Natural killer cell treated with Interleukin-12 subunit alpha and Interleukin-12 subunit beta and Interleukin-15 and Interleukin-18, amount 100 ng/mL, for 72 hours (primary cell): ENCODE measurements at regions not wholly inside any gene's neighbourhood (a gene's known extent, or its start where the extent isn't known, plus 50 kb on each side); places are given as distances from the start of the nearest gene placed in this dataset.

Experiments
- ATAC-seq, 2 donors: fragments of 150-1000 bp; cut with Tn5 transposase in 1 of 2; sonication (Bioruptor Pico), chemical (Tn5 transposase) in 1 of 2; 2 replicates each; pipeline ENCODE4 v1.10.0; 2021
- DNase-seq: peaks from one replicate; pipeline ENCODE4 v3.0.0; 2022; ENCODE audit warnings: low spot score
- H3K27ac Mint-ChIP-seq, 2 donors: 1 replicate in 1 of 2; 2 replicates in 1 of 2; pipeline ENCODE4 v1.8.0; 2022; ENCODE audit warnings: mixed read lengths in 2 of 2, mild to moderate bottlenecking in 1 of 2, moderate library complexity in 1 of 2
- H3K27me3 Mint-ChIP-seq, 2 donors: 1 replicate in 1 of 2; 2 replicates in 1 of 2; pipeline ENCODE4 v1.8.0; 2022; ENCODE audit warnings: mixed read lengths in 2 of 2
- H3K36me3 Mint-ChIP-seq: one replicate; pipeline ENCODE4 v1.8.0; 2022; ENCODE audit warnings: mixed read lengths
- H3K4me1 Mint-ChIP-seq, 2 donors: 1 replicate in 1 of 2; 2 replicates in 1 of 2; pipeline ENCODE4 v1.8.0; 2022; ENCODE audit warnings: low read depth in 2 of 2, mixed read lengths in 2 of 2, mild to moderate bottlenecking in 1 of 2
- H3K4me3 Mint-ChIP-seq: one replicate; pipeline ENCODE4 v1.8.0; 2022; ENCODE audit warnings: mixed read lengths
- H3K9me3 Mint-ChIP-seq: 2 replicates; pipeline ENCODE4 v1.8.0; 2022; ENCODE audit warnings: mixed read lengths

DNA sequence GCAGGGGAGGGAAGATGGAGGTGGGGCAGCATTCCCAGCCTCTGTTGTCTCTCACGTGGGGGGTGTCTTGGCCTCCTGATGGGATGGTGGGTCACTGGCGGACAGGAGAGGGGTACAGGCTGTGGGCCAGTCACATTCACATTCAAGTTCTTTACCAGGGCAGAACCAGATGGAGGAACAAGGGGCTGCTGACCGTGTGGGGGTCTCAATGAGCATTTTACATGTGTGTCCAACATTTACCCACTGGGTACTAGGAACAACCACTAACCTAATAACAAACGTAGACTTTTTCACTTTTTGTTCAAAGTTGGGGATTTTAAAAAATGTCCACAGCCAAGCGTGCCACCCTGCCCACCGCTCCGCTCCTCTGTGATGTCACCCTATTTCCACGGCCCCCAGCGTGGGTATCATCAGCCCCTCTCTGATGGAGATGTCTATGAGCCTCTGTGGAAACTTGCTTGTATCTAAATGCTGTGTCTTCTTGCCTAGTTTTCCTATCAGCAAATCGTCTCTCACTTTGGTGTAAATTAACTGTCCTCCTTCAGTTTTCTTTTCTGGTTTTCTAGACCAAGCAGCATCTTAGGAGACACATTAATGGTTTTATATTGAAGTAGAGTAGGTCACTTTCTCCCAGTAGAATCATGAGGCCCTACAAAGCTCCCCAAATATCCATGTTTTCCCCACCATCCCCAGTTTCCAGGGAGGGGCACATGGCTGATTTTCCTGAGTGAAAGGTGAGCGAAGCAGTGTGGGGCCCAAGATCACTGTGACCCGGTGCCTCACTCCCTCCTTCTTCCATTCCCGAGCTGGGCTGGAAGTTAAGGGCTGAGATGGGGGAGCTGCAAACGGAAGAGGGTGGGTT is 936.7 kb downstream of the BRD1 start:
- no peaks in the 10 kb centered on the region for H3K4me1 Mint-ChIP-seq
- ATAC-seq = no peak

GRCh38 chr22:48889887-48890692 is 937.6 kb downstream of the BRD1 start:
- peak; percentile 20 for DNase-seq
- Mint-ChIP-seq H3K27ac (no peak overlapping the region), H3K27me3 (peaks cover 0 to 5% of the 10 kb centered on the region in 2 donors), H3K9me3 (no peaks in the 10 kb centered on the region), H3K4me1 (no peaks in the 10 kb centered on the region), H3K4me3 (no peak overlapping the region), H3K36me3 (no peaks in the 10 kb centered on the region)
- ATAC-seq = peak in 1 of 2 donors; percentile 14

More for the DNA sequence above, 936.7 kb downstream of the BRD1 start:
- Mint-ChIP-seq H3K27ac (no peak overlapping the region), H3K9me3 (no peaks in the 10 kb centered on the region), H3K27me3 (peaks cover 0 to 5% of the 10 kb centered on the region in 2 donors), H3K4me3 (no peak overlapping the region), H3K36me3 (no peaks in the 10 kb centered on the region)
- no peak for DNase-seq

DNA sequence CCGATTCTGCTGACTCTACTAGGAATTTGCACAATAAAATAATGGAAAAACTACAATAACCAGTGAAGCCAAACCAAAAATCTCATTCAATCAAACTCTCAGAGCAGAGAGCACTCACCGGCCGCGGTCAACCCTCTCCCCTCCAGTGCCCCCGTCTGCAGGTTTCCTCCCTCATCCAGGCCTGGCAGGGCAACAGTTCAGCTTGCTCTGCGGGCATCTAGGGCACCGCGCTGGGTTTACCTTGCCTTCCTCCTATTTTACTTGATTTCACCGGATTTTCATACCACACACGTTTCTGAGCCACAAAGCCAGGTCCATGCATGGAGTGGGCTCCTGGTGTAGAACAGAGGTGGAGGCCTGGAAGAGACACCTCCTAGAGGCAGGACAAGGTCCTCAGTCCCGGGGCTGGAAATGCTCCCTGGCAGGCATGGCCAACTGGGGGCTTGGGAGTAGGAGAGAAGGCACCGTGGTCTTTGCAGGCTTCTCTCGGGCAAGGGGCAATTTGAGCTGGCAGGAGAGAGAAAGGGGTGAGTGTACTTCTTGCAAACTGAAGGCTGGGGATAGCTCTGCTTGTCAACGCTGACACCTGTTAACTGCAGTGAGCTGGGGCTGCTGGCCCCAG is 938.4 kb downstream of the BRD1 start:
- H3K36me3 Mint-ChIP-seq = no peaks in the 10 kb centered on the region
- no peak overlapping the region for H3K27ac Mint-ChIP-seq
- H3K4me3 Mint-ChIP-seq = no peak overlapping the region
- DNase-seq (peak; percentile 22), ATAC-seq (no peak)
- H3K9me3 Mint-ChIP-seq = no peaks in the 10 kb centered on the region
- H3K4me1 Mint-ChIP-seq = no peaks in the 10 kb centered on the region
- peaks cover 0 to 5% of the 10 kb centered on the region in 2 donors for H3K27me3 Mint-ChIP-seq

DNA sequence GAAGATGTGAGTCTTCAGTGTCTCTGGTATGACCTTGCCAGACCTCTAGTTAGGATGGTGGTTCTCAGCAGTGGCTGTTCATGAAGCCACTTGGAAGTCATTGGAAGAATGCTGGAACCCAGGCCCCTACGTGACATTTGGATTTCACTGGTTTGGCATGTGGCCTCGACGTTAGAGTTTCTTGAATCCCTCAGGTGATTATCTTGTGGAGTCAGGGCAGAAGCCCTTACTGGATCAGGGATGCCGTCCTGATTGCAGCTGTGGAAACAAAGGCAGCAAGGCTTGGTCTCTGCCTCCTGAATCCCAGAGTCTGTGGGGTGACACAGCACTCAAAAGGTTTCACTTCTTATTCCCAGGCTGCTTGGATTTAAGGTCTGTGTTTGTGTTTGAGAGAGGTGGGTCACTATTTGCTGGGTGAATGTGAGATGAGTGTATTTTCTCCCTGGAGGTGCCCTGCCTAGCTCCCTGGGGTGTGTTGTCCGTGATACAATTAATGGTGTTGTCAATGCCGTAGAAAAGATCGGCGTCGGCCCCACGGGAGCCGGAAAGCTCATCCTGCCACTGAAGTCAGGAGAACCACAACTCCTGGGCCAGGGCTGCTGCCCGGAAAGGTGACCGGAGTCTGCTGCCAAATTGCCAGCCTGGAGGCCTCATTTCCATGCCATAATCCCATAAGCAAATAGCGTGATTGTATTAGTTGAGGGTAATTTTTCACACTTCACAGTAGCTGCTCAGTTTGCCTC is 939.0 kb downstream of the BRD1 start:
- ATAC-seq = no peak
- no peak overlapping the region for H3K27ac Mint-ChIP-seq
- H3K4me1 Mint-ChIP-seq = no peaks in the 10 kb centered on the region
- no peaks in the 10 kb centered on the region for H3K36me3 Mint-ChIP-seq
- H3K27me3 Mint-ChIP-seq = peaks cover 0 to 5% of the 10 kb centered on the region in 2 donors
- DNase-seq = peak; percentile 35
- no peak overlapping the region for H3K4me3 Mint-ChIP-seq
- no peaks in the 10 kb centered on the region for H3K9me3 Mint-ChIP-seq

DNA sequence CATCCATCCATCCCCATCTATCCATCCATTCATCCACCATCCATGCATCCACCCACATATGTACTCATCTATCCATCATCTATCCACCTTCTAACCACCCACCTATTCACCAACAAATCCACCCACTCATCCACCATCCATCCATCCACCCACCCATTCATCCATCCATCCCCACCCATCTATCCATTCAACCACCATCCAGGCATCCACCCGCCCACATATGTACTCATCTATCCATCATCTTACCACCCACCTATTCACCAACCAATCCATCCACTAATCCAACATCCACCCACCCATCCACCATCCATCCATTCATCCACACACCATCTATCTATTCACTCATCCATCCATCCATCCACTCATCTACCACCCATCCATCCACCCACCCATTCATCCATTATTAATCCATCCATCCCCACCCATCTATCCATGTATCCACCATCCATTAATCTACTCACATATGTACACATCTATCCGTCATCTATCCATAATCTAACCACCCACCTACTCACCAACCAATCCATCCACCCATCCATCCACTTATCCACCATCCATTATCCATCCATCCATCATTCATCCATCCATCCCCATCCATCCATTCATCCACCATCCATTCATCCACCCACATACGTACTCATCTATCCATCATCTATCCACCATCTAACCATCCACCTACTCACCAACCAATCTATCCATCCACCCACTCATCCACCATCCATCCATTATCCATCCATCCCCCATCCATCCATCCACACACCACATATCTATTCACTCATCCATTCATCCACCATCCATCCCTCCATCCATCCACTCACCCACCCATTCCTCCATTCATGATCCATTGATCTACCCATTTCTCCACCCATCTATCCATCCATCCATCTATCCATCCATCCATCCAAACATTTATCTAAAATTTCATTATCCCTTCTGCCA is 940.0 kb downstream of the BRD1 start:
- Mint-ChIP-seq H3K27ac (no peak overlapping the region), H3K4me1 (no peaks in the 10 kb centered on the region), H3K9me3 (no peaks in the 10 kb centered on the region), H3K27me3 (peaks cover 0 to 3% of the 10 kb centered on the region in 2 donors), H3K36me3 (no peaks in the 10 kb centered on the region), H3K4me3 (no peak overlapping the region)
- no peak for DNase-seq
- ATAC-seq = no peak

DNA sequence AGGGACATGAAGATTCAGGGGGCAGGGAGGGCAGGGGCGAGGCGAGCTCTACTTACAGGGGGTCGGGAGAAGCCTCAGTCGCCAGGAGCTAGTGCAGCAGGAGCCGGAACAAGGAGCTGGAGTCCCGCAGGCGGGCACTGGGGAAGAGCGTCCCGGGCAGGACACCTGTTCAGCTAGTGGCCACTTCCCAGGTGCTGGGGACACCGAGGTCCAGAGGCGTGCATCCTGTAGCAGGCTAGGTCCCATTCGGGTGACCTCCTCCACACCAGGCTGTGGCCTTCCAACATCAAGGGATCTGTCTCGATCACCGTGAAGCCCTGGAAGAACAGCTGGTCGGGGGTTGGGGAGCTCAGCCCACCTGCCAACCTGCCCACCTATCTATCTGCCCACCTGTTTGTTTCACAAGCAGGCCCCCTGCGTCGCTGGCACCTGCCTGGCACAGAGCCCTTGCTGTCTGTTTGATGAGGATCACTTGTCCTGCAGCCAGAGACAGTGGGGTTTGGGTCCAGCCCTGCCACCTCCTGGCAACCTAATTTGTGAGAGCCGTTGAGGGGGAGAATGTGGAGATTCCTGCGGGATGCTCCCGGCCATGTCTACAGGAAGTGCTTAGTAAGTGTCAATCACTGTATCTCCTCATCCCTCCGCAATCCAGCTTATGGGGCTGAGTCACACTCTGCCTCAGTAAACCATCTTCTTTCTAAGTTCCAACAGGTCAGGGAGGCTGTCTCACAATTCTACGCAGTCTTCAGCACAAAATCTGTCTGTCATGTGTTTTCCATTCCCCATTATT is 940.9 kb downstream of the BRD1 start:
- no peak for DNase-seq
- Mint-ChIP-seq H3K4me3 (no peak overlapping the region), H3K9me3 (no peaks in the 10 kb centered on the region), H3K27me3 (no peaks in the 10 kb centered on the region), H3K4me1 (no peaks in the 10 kb centered on the region), H3K36me3 (no peaks in the 10 kb centered on the region), H3K27ac (no peak overlapping the region)
- no peak for ATAC-seq

DNA sequence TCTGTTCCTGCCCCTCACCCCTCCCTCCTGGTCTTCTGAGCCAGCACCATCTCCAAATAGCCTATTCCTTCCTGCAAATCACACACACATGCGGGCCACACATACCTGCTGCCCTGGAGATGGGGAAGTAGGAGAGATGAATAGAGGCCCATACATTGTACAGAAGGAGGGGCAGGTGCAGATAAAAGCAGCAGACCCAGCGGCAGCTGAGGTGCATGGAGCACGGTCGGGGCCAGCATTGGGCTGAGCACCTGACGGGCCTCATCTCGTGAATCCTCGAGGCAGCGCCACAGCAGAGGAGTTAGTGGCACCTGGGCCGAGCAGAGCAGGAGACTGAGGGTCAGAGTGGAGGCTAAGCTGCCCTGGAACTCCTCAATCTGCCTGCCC is 941.8 kb downstream of the BRD1 start:
- H3K9me3 Mint-ChIP-seq = no peaks in the 10 kb centered on the region
- H3K36me3 Mint-ChIP-seq = no peaks in the 10 kb centered on the region
- no peak overlapping the region for H3K4me3 Mint-ChIP-seq
- H3K4me1 Mint-ChIP-seq = no peaks in the 10 kb centered on the region
- DNase-seq = no peak
- H3K27ac Mint-ChIP-seq = no peak overlapping the region
- H3K27me3 Mint-ChIP-seq = no peaks in the 10 kb centered on the region
- no peak for ATAC-seq

GRCh38 chr22:48885271-48885918 is 942.3 kb downstream of the BRD1 start:
- Mint-ChIP-seq H3K36me3 (no peaks in the 10 kb centered on the region), H3K27me3 (no peaks in the 10 kb centered on the region), H3K4me3 (no peak overlapping the region), H3K27ac (no peak overlapping the region), H3K4me1 (no peaks in the 10 kb centered on the region), H3K9me3 (no peaks in the 10 kb centered on the region)
- DNase-seq (no peak), ATAC-seq (no peak)

DNA sequence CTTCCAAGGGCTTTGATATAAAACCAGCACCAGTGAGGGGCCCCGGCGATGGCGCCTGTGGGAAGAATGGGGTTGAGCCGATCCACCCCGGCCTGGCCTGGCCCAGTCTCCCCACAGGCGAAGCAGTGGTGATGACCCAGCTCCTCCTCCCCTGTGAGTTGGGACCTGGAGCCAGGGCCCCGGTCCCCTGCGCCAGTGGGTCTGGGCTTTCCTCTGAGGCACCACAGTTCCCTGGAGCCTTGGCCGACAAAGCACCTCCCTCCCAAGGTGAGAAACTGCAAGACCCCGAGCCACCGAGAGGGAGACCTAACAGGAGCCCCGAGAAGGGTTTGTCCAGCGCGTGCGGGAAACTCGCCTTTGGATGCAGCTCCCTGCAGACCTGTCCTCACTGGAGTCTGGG is 942.9 kb downstream of the BRD1 start:
- Mint-ChIP-seq H3K27ac (no peak overlapping the region), H3K4me1 (no peaks in the 10 kb centered on the region), H3K27me3 (peaks cover 1% of the 10 kb centered on the region in 2 donors), H3K36me3 (no peaks in the 10 kb centered on the region), H3K4me3 (no peak overlapping the region), H3K9me3 (no peaks in the 10 kb centered on the region)
- ATAC-seq = no peak
- no peak for DNase-seq

DNA sequence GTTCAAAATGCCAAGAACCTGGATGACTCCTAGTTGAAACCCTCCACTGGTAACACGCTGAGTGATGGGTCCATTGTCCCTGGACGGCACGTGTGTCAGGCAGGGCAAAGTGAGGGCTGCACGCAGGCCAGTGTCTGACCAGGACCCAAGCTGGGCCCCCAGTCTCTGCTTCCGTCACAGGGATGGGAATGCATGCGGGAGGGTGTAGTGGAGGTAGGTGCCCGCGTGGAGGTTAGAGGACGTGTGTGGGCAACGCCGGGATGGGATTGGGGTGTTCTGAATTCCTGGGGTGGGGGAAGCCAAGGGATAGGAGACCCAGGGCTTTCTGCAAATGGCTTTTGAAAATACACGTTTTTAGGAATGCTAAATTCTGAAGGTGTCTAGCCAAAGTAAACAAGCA is 943.3 kb downstream of the BRD1 start:
- Mint-ChIP-seq H3K4me3 (no peak overlapping the region), H3K27me3 (peaks cover 2 to 5% of the 10 kb centered on the region in 2 donors), H3K36me3 (no peaks in the 10 kb centered on the region), H3K4me1 (no peaks in the 10 kb centered on the region), H3K9me3 (no peaks in the 10 kb centered on the region), H3K27ac (no peak overlapping the region)
- ATAC-seq (no peak), DNase-seq (no peak)

- ATAC-seq = no peak
- no peak overlapping the region for H3K4me3 Mint-ChIP-seq
- DNase-seq = no peak
- H3K27me3 Mint-ChIP-seq = peaks cover 2 to 10% of the 10 kb centered on the region in 2 donors
- H3K9me3 Mint-ChIP-seq = no peaks in the 10 kb centered on the region
- no peaks in the 10 kb centered on the region for H3K36me3 Mint-ChIP-seq
- no peak overlapping the region for H3K27ac Mint-ChIP-seq
- H3K4me1 Mint-ChIP-seq = no peaks in the 10 kb centered on the region
Measured at GRCh38 chr22:48883211-48883960, 944.3 kb downstream of the BRD1 start.
